ENCODE measurements at regions not wholly inside any gene's neighbourhood (a gene's known extent, or its start where the extent isn't known, plus 50 kb on each side); places are given as distances from the start of the nearest gene placed in this dataset.

GRCh38 chr11:15471048-15471894 lies 356.5 kb downstream of the INSC start:
- no peak for TF ChIP-seq POLR2A (IDR thresholded peaks at IDR 0.05; ENCODE audit: low read length)
- TF ChIP-seq GATA1 (IDR thresholded peaks at IDR 0.05; ENCODE audit: low read depth, low read length), result no peak

Measured in erythroblast (primary cell).